ENCODE measurements at regions not wholly inside any gene's neighbourhood (a gene's known extent, or its start where the extent isn't known, plus 50 kb on each side); places are given as distances from the start of the nearest gene placed in this dataset.

DNA sequence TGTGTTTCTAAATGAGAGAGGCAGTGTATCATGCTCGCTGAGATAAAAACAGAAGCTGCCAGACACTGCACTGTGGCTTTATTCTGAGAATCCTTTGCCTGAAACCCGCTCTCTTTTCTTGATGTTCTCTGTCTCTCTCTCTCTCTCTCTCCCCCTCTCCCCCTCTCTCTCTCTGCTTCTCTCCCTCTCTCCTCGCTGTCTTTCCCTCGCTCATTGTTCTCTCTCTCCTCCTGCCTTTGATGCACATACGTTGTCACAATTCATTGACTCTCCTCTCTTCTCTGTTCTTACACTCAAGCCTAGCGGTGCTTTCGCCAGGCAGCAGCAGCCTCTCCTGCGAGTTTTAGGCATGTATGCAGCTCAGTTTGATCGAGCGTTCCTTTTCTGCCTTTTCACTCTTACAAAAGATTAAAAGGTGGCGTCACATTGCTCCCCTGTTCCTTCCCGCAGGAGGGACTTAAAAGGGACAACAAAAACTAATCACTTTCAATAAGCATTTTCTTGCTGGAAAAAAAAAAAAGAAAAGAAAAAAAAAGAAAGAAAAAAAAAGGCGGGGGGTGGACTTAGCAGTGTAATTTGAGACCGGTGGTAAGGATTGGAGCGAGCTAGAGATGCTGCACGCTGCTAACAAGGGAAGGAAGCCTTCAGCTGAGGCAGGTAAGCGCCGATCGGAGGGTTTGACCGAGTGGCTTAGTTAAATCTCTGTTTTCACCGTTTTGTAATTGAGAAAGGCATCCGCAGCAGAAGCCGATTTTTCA is 717.9 kb upstream of the WWC1 start:
- DNase-seq = no peak

DNA sequence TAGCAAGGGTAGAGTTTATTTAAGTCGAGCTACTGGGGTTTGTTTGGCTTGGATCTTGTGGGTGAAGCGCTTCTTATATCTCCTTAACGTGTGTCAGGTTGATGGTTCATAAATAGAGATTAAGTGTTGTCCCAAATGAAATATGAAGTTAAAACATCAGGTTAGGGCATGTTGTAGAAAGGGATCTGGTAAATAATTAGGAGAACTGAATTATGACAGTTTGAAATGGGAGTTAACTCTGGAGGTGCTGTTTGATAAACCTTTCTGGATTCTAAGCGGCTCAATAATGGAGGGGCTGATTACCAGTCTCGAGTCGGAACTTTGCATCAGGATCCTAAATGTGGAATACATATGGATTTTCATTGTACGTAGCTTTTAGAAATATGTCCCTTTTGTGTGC is 717.0 kb upstream of the WWC1 start:
- no peak for ATAC-seq
- no peak for DNase-seq

More for the DNA sequence above, 717.9 kb upstream of the WWC1 start:
- no peak for ATAC-seq

DNA sequence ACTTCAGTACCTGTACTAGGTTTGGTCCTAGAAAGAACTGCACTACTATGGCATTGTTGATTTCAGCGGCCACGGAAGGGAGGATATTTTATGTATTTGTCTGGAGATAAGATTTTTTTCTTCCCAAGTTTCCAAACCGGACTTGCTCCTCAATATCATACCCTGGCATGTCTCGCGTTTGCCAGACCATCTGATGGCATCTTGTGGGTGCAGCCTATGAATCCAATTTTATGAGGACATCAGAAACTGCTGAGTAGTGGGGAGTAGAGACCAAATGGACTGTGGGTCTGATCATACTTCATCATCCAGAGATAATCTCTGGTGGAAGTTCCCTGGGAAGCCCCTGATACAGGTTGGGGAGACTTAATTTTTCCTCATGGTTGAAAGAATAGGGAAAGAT is 716.1 kb upstream of the WWC1 start:
- ATAC-seq (no peak), DNase-seq (no peak)

DNA sequence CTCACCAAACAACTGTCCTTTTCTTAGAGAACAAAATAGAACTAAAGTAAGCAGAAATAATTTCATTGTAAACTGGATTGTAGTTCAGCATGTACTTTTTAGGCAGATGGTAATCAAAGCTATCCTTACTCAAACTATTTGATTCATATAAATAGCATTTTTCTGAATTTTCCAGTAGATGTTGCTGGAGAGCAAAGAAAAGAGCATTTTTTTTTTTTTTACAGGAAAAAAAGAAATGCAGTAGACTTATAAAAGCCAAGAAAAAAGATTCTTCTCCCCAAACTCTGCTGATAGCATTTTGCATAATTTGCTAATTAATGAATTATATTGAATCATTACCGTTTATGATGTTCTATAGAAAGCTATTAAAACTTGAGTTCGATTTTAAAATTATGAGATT is 715.3 kb upstream of the WWC1 start:
- DNase-seq (no peak), ATAC-seq (no peak)

DNA sequence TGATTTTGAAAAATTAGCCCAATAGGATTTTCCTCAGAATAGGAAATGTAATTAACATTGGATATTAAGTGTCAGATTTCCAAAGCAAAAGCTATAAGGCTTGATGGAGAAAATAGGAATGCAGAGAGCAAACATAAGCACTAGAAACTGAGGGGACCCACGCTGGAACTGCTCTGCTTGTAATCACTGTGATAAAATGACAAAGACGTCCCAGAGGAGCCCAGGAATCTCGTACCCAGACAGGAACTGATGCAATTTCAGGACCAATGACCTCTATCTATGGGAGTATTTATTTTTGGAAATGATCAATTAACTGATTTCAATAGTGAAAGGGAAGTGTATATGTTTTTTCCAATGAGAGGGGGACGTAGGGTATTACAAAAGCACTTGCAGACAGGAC is 714.5 kb upstream of the WWC1 start:
- ATAC-seq = no peak
- DNase-seq = no peak

DNA sequence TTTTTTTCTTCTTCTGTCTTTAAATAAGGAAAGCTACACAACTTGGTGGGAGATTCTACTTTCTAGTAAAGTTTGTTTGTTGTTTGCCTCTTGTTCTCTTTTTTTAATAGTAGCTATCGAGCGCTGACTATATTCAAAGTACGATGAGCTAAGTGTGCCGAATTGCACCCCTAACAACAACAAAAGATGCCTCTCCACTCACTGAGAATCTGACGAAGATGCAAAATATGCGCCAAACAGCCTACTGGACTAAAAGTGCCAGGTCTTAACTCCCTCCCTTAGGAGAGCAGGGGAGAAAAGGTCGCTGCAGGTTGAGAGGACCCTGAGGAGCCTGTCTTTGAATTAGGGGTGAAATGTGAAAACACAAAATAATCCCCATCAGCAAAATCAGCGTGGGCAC is 713.8 kb upstream of the WWC1 start:
- no peak for ATAC-seq
- DNase-seq = no peak

DNA sequence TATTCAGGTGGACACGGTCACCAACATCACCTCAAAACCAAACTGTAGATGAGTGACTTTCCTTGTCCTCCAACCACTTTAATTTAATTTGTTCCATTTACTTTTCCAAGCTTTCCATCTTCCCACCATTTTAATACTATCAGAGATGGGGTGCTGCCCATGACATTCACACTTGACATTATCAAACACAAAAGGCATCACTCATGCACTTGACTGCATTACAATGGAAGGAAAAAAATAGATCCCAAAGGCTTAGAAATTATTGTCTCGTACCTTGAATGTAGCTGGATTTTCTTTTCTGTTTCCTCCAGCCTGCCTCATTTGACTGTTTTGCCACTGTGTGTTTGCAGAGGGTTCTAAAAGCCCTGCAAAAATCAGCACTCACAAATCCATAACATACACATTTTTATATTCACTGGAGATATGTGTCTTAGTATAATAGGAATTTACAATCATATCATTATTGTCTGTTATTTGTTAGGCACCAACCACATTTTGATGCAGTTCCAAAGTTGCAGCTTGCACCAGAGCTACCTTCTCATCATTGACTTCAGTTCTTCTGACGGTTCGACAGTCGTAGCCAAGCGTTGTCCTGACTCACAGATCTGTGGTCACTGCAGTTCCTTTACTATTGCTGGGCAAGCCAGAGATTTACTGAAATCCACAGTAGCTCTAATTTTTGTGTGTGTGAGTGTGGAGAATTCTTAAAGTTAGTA is 712.3 kb upstream of the WWC1 start:
- DNase-seq (no peak), ATAC-seq (no peak)

DNA sequence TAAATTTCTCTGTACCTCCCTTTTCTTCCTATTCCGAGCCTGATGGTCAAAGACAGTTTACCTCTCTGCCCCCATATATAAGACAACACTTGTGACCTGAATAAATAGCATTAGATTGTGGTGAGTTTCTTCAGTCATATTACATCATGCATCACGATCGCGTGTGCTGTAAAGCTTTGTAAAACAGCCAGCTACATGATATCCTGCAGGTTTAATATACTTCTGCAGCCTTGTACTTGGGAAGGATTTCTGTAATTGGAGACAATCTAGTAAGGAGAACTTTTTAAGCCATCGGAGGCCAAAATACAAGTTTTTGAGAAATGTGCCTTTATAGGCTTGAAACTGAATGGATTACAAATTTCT is 711.8 kb upstream of the WWC1 start:
- DNase-seq = no peak
- no peak for ATAC-seq

DNA sequence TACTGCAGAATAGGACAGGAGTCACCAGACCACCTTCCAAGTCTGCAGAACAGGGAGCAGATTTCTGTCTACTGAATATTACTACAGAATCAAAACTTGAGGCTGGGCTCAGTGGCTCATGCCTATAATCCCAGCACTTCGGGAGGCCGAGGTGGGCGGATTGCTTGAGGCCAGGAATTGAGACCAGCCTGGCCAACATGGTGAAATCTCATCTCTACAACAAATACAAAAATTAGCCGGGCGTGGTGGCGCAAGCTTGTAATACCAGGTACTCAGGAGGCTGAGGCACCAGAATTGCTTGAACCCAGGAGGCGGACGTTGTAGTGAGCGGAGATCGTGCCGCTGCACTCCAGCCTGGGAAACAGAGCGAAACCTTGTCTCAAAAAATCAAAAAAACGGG is 710.8 kb upstream of the WWC1 start:
- DNase-seq (no peak), ATAC-seq (no peak)

DNA sequence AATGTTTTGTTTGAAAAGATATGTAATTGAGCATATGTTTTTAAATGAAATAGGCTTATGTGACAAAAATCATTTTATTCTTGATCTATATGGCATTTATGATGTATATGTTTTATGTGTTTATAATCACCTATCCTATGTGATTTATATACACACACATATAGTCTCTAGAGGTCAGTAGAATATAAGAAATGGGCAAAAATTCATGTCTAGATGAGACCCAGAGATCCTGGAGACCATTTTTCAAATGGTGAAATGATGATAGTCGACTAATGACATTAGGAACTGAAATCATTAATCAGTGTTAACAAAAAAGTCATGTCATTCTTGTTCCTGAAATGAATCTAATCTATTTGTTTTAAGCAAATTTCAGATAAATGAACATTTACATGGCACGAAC is 709.2 kb upstream of the WWC1 start:
- no peak for DNase-seq
- no peak for ATAC-seq

DNA sequence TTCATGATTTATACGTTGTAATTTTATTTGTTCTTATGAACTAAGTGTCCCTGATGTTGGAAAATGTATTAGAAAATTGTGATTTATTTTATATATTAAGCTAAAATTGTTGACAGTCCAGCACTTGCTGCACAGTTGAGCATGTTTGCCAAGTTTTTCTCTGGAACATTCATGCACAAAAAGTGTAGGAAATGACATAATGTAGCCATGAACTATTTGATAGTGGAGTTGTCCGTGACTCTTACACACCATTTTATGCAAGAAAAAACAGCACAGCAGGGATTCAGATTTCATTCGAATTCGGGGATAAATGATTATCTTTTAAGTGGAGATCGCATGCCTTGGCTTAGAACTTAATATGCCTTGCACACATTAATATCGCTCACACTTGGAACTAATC is 708.6 kb upstream of the WWC1 start:
- no peak for ATAC-seq
- DNase-seq = no peak

DNA sequence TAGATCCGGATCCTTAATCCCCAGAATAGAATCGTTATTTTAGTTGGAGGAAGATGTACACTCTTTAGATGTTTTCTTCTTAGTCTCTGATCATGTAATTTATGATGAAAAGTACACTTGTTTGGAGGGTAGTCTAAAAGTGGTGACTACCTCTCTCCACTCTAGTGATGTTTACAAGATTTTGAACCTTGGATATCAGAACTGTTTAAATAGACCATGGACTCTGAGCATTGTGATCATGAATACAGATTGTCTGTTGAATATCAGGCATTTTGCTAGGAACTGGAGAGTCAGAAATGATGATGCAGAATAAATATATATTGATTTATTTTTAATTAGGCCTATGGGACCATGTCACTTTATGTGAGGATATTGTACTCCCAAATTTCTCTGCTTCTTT is 706.3 kb upstream of the WWC1 start:
- ATAC-seq = no peak
- DNase-seq = no peak

DNA sequence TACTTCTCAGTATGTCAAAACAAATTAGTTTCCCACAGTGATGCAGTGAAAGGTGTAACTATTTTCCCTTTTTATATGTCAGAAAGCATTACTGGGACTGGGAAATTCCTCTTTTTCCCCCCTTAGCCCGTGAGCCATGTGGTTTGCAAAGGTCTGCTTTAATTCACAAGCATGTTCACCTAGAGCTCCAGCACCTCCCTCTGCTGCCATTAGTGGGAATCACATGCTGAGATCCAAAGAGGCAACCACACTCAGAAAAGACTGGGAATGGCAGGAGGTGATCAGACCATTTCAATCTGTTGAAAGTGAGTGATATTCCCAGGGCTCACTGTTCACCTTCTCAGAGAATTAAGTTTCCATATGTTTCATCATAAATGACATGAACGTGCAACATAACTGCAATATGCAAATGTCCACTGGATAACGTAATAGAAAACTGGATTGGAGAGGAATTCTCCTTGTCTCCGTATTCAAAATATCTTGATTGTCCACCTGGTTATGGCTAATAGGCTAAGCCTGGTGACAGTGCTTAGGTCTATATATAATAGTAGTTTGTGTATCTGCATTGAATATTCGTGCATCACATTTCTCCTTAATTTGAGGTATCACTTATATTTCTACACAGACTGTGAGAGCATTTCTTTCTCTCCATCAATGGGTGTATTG is 703.5 kb upstream of the WWC1 start:
- ATAC-seq = no peak
- DNase-seq = no peak

DNA sequence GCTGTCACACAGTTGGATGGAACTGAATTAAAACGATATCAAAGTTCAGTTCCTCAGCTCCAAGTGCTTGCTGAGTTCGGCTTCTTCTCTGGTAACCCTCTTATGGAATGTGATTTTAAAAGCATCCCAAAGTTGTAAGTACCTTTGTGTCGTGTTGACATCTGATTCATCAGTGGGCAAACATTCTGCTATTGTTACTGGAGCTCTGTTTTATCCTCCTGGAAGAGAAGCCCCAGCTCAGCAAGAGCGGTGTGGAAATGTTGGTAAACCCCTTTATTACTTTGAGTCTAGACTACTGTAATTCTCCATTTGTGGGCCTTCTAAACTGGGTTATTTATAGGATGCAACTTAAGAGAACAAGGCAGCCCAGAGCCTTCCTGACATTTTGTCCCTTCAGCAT is 699.3 kb upstream of the WWC1 start:
- ATAC-seq (no peak), DNase-seq (no peak)

DNA sequence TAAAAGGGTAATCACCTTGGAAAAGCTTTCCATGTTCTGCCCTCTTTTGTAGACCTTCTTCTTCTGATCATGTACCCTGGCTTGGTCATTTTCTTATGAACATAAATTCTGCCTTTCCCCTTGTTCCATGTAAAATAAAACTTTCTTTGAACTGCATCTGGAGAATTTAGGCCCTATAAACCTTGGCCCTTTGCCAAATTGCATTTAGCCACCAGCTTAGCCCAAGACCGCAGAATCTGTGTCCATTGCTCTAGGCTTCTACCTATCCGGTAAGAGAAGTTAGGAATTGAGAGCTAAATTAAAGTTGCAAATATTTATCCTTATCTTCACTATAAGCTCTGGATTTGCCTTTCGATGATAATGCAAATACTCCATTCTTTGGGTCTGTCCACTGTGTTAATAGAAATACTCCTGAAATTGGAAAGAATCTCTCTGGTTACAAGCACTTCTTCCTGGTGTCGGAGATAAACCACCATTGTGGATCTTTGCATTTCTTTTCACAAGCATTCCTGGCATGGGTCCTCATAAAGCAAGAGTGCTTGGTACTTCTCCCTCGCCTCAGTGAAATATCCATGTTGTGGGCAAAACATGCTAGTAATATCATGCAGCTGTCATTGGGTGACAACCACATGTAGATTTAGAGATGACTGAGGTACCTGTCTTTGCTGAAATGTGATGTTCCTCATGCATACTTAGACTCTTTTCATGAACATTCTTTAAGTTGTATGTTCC is 698.0 kb upstream of the WWC1 start:
- ATAC-seq (no peak), DNase-seq (no peak)

DNA sequence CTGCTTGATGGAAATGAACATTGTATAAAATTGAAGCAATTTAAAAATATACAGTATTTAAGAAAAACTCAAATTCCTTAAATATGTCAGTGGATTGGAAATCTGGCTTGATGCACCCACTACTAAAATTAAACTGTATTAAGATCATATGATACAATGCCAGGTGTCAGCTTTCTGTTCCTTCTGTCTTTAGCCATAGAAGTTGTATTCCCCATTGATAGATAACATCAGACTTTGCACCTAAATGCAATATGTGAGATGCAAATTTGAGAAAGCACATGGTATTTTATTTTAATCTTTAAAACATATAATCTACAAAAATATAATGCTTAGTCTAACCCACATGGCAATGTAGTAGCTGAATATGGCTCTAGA is 697.4 kb upstream of the WWC1 start:
- DNase-seq (no peak), ATAC-seq (no peak)

DNA sequence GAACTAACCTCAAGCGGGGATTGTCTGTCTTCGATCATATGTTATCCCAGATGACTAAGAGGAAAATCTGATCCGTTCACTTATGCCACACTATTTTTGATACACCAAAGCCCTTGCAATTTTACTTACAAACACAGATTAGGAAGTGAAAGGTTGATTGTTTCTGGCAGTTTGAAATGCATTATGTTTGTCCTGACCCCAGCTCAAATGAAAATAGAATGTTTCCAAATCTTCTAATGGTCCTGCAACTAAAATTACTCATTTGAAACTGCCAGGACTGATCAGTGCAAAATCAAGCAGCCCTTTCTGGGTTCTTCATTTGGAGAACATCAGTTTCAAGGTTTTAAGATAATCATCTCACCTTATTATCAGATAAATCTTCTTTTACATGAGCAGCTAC is 696.7 kb upstream of the WWC1 start:
- no peak for DNase-seq
- ATAC-seq = no peak

DNA sequence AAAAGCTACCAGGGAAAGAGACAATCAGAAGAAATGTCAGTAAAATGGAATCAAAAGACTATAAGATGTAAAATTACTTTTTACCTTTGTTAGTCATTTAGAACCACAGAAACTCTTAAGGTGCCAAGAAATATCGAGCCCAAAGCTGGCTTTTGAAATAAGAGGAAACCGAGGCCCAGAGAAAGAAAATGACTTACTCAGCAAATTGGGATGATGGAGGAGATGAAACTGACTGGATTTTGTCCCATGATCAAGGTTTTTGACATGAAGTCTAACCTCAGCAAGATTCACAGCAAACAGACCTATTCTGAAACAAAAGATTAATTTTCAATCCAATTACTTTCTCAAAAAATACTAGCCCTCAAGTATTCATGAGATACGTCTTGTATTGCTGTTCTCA is 696.2 kb upstream of the WWC1 start:
- no peak for DNase-seq
- ATAC-seq = no peak

DNA sequence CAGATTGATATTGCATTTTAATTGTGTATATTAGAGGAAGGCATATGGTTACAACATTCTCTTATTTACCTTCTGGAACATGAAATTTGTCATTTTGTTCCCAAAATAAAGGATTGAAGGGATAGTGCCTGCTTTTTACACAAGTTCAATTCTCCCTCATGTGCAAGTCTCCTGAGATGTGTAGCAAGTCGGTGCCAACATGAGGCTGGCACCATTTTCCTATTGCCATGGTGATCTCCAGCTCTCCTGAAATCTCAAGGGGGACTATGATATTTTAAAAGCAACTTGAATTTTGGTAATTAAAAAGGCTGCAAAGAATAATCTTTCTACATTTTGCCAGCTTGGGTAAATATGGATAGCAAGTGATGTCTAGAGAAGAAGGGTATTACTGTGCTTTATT is 693.3 kb upstream of the WWC1 start:
- ATAC-seq (no peak), DNase-seq (no peak)

DNA sequence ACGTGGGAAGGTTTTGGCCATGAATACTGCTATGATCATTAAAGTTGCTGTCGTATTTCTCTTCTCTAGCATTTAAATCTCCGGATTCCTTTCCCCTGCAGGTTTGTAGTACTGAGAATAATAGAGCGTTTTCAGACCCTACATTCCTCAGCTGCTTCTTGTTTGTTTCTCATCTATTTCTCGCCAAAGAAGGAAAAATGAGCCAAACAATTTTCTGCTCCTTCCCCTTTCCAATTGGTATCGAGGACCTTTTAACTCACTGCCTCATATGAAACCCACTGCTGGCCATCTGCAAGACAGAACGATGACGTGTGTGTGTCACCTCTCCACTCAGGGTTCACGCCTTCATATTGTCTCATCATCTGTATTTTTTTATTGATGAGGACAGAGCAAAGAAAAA is 689.4 kb upstream of the WWC1 start:
- ATAC-seq (no peak), DNase-seq (no peak)

DNA sequence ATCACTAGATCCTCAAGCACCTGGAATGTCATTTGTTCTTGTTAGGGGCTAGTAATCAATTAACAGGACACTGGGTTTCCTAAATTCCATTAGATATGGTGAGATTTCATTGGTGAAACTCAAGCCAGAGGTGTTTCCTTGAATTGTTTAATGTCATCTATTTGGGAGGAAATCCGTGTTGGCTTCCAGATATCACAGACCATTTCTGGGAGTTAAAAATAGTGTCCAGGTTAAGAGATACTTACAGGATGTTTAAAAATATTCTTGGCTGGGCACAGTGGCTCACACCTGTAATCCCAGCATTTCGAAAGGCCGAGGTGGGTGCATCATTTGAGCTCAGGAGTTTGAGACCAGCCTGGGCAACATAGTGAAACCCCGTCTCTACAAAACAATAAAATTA is 688.3 kb upstream of the WWC1 start:
- DNase-seq = no peak

DNA sequence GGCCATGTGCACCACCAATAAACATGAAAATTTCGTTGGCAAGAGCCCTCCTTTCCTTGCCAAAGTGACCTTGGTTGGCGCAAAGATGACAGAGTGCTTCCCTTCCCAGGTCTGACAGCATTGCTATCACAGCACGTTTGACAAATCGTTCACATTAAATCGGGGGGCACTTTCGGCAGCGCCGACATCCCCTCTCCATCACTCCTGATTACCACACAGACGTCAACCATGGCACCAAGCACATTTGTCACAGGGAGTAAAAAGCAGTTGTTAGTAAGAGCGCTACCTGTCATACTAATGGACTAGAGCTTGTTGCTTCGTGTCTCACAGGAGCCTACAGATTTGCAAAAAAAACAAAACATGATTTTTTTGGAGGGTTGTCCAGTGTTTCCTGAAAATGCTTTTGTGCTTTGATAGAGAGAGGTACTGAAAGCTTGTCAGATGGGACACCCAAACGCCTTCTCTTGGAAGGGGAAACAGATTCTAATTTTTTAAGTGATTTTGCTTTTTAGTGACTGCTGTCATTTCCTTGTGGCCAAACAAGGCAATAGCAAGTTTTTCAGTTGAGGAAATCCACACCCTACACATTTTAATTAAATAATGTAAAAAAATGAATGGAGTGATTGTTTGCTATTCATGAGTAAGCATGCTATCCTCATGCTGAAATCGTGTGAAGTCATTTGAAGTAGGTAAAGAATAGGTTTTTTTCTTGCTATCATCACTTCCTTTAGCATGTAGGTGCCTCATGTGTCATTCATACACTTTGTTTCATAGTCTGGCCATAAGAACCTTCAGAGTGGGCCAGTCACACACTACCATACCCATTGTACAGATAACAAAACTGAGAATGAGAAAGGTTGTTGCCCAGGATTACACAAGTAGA is 682.8 kb upstream of the WWC1 start:
- no peak for DNase-seq
- ATAC-seq = no peak

More for the DNA sequence above, 688.3 kb upstream of the WWC1 start:
- no peak for ATAC-seq
